Breast epithelium (tissue), 3 donors: ENCODE measurements at regions not wholly inside any gene's neighbourhood (a gene's known extent, or its start where the extent isn't known, plus 50 kb on each side); places are given as distances from the start of the nearest gene placed in this dataset.

Source experiments
- CTCF ChIP-seq, 3 donors: fragments of 450-650 bp; IDR thresholded peaks; one replicate each; pipeline ENCODE4 v1.5.1; 2016 to 2017; ENCODE audit warnings: antibody characterized with exemption in 3 of 3, mild to moderate bottlenecking in 3 of 3, moderate library complexity in 3 of 3
- POLR2A ChIP-seq: fragments of 450-650 bp; IDR thresholded peaks from one replicate; pipeline ENCODE4 v1.6.1; 2016; ENCODE audit warnings: antibody characterized with exemption, mild to moderate bottlenecking, moderate library complexity
- POLR2AphosphoS5 ChIP-seq, 3 donors: sonication (generic); formaldehyde crosslinking; IDR thresholded peaks; one replicate each; pipeline ENCODE4 v1.6.1; 2017; ENCODE audit warnings: antibody characterized with exemption in 3 of 3

DNA sequence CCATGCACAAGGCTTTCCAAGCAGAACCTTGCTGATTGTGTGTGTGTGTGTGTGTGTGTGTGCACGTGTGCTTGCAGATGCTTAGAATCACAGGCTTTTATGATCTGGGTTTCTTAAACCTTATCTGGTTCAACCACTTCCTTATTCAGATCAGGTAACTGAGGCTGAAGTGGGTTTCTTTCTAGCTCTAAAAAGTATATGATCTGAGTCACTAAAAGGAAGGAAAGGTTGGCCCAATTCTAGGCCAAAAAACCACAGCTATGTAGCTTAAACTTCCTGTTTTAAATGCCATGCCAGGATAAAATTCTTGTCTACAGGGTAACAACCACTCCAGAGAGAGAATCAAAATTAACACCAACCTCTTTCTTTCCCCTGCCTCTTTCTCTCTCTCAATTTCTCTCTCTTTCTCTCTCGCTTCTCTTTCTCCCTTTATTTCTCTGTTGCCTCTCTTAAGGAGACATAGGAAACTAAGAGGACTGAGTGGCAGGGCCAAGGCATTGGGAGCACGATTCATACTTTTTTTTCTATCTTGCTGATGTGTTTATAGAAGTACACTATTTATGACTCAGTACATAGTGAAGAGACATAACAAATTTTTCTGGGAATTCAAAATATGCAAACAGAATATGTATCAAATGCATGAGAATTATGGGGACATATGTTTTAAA lies 140.3 kb downstream of the TRIB2 start:
- TF ChIP-seq CTCF (IDR thresholded peaks at IDR 0.05): no peak
- no peak for TF ChIP-seq POLR2AphosphoS5 (IDR thresholded peaks at IDR 0.05)
- no peak for TF ChIP-seq POLR2A
